GM21447 (cell line): ENCODE measurements at regions not wholly inside any gene's neighbourhood (a gene's known extent, or its start where the extent isn't known, plus 50 kb on each side); places are given as distances from the start of the nearest gene placed in this dataset.

Experiments
- ATAC-seq: cut with Tn5 transposase; IDR thresholded peaks from one replicate; pipeline ENCODE4 v1.9.1; 2021; ENCODE audit not compliant: unreplicated experiment

DNA sequence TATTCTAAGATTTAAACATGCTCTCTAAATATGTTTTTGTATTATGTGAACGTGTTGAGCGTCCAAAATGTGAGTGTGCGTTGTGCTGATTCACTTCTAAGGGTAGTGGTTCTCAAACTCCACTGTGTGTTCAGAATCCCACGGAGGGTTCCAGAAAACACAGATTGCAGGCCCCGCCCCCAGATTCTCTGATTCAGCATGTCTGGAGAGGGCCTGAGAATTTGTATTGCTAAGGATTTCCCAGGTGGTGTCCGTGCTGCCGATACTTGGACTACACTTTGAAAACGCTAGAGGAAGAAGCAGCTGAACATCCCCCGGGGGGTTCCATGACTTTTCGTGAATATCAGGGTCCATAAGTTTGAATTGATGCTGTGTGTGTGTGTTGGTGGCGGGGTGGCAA, 1043.2 kb upstream of the WWC1 start:
- ATAC-seq: no peak

DNA sequence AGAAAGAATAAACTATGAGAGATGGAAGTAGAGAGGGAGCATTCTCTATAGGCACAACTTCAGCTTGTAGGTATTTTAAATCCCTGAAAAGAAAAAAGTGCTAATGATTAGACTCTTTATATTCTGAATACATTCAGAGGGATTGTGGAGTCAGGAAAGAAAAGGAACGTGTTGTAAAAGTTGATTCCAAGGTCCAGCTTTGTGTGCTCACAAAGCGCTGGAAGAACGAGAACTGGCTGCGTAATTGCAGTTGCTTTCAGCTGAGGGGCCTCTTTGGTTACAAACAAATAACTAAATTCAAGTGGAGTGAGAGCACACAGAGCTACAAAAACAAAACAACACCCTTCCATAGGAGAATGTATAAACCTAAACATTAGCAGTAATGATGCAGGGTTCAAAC, 1040.4 kb upstream of the WWC1 start:
- no peak for ATAC-seq

DNA sequence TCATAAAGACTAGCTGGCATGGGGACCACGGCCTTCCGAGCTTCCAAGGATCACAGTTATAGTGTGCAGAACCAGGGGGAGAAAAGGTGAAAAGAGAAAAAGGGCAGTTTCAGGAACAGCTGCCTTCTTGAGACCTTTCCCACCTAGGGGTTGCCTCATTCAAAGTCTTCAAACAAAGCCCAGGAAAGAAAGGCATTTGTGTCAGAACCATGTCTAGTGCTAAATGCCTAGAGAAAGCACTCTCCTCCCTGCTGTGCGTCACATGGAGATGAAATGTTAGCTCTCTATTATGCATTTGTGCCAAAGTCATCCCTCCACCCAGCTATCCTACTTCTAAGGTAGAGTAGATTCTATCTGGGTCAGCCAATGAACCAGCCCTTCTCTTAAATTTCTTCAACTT, 1037.3 kb upstream of the WWC1 start:
- ATAC-seq: no peak

DNA sequence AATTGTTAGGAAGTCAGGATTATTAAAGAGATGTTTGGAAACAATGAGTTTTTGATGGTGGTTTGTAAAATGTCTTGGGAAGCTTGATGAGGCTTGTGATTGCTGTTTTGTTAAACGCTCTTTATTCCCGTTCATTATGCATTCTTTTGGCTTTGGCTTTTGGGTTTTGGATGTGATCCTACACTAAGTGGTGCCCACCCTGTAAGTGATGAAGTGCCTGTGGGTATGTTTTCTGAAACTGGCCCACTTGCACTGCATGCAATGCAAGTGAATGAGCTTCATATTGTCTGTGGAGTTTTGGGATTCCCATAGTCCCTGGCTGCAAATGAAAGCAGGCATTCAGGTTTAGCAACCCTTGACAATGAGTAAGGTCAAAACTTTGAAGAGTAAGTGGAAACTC, 1035.5 kb upstream of the WWC1 start:
- ATAC-seq: no peak

DNA sequence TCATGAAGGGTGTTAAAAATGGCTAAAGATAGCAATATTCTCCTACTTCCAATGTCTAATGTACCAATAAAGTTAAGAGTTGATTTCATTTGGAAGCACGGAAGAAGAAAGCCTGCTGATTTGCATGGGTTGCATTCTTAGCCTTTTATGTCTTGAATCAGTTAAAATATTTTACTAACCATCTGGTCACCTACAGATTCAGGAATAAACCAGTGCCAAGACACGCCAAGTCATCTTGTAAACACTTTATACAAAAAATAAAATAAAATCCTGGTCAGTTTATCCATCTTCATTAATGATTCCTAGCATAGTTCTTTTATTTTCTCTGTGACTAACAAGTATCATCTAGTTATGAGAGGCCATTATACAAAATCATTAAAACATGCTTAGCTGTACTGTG, 1031.6 kb upstream of the WWC1 start:
- ATAC-seq: no peak

DNA sequence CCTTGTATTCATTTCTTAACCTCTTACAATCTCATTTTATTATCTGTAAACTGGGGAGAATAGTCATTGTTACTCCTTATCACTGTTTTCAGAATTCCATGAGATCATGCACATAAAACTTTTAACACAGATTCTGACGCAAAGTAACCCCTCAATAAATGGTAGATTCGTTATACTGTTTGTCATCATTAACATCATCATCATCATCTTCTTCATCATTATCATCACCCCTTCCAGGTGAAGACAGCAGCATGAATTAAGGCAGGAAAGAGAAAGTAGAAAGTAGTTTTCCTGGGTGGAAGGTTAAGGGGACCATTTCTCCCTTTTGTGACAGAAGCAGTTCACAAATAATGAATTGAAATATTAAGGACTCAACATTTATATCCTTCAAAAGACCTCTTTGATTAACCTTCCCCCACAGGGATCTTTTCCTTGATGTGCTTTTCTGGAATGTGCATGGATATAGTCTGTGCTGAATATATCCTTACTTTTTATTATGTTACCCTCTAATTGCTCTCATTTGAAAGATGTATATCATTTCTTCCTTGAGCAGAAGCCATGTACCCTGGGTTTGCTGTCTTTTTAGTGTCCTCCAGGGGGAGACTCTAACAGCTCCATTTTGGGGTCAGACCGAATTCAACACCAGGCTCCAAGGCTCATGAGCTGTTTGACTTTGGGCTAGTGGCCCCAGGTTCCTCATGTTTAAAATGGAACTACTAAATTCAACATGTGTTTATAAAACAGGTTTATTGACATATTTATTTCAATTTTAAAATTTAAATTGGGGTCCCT, 1029.9 kb upstream of the WWC1 start:
- no peak for ATAC-seq

DNA sequence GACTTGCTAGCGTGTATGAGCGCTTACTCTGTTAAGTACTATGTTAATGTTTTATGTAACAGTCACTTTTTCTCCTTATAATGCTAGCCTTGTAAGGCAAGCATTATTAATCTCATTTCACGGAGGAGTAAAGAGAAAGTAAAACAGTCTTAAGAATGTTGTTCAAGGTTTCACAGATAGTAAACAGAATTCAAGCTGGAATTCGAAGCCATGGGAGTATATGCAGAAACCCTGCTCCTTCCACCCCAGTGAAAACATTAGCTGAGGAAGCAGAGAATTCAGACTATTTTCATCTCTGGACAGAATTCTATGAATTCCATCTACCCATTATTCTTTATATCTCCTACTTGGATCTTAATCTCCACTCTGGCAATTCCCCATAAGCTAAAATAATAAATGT, 1028.3 kb upstream of the WWC1 start:
- no peak for ATAC-seq

DNA sequence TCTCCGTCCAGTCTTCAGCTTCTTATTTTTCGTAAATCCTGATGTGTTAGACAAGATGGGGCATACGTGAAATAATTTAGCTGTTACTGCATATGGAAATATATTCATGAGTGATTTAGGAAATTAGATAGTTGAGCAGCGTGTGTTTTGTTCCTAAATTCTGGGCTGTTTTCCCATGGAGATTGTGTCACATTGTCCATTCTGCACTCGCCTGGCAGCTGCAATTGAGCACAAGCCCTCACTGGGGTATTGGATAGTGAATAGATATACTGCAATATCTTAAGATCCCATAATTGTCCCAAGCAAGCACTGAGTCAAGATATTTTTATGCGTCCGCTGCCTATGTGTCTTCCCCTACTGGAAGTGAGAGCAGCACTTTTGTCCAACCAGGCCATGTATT, 1027.1 kb upstream of the WWC1 start:
- no peak for ATAC-seq

DNA sequence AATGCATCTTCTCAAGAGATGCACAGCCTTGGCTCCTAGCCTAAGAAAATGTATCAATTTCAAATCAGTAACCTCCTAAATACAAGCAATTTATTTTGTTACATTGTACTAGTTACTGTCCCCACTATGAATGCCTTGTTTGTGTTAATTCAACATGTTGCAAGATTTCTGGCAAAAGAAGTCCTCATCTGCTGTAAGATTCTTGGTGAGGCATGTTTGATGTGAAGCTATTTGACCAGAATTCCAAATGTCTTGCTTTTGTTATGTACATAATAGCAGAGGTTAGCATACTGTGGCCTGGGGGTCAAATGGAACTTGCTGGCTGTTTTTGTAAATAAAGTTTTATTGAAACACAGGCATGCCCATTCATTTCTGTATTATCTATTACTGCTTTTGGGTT, 1023.1 kb upstream of the WWC1 start:
- no peak for ATAC-seq

DNA sequence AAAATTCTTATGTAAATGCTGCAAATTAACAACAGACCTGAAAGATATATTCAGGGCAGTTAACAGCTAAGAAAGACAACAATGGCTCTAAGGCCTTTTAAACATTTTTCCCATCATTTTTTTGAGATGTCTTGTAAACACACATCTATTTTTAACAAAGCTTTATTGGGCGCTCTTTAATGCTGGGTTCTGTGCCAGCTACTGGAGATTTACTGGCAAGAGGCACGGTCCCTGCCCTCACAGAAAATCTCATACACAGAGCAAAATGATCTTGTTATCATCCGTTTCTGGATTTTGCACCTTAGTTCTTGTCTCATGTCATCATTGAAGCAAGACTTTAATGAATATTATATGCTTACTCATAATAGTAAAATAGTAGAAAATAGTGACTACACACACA, 1022.3 kb upstream of the WWC1 start:
- no peak for ATAC-seq

DNA sequence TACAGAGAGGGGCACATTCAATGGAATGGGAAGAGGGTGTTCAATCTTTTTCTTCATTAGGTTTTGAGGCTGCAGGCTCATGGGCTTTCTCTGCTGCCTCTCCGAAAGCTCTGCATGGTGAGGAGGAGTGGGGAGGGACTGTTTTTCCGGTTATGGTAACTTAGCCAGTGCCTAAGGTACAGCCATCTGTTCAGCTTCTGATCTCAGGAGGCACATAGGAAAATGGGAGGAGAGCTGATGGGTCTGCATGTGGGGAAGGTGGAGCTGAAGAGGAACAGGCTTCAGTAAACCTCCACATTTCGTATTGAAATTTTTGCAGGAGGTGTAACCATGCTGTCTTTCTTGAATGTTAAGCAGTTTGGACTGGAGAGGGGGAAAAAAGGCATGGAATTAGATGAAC, 1020.4 kb upstream of the WWC1 start:
- ATAC-seq: no peak

DNA sequence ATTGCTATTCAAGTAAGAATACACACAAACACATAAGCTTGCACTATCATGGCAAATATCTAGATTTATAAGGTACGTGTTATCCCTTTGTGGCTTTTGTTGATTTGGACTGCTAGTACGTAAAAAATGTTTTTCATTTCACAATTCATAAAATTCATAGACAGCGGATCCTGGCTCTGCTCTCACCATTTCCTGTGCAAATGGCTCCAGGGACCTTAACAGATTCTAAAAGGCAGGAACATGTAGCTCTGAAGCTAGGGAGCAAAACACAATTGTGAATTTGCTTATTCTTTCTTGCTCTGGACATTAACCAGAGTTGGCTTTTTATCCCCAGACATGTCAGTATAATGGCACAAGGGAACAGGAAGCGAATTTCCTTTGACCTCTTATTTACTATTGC, 1019.9 kb upstream of the WWC1 start:
- ATAC-seq: no peak

DNA sequence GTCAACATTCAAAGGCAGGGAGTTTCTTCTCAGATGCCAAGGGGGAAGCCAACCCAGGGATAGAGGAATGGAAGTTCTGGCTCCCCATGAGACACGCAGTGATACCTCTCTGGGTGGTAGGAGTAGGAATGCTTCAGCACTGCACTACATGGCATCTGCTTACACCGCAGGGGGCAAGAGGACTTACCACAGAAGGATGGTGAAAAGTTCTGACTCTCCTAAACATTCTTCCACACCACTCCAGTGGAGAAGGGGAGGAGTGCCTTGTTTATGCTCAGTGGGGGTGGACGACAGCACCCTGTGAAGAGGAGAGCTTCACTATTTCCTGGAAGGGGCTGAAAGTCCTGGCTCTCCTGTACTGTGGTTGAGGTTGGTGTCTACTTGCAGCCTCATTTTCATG, 1011.3 kb upstream of the WWC1 start:
- ATAC-seq: no peak

DNA sequence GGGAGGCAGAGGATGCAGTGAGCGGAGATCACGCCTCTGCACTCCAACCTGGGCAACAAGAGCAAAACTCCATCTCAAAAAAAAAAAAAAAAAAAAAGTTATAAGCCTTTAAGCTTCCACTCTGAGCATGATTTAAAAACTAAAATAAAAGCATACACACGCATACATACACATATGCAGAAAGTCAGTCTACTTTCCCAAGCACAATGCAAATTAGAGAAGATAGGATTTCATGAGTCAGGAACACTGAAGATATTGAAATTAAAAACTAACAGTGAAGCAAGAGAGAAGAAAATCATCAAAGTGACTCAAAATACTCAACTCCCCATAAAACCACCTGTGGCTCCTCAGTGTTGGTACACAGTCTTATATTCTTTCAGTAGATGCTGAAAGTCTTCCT, 1009.5 kb upstream of the WWC1 start:
- no peak for ATAC-seq

DNA sequence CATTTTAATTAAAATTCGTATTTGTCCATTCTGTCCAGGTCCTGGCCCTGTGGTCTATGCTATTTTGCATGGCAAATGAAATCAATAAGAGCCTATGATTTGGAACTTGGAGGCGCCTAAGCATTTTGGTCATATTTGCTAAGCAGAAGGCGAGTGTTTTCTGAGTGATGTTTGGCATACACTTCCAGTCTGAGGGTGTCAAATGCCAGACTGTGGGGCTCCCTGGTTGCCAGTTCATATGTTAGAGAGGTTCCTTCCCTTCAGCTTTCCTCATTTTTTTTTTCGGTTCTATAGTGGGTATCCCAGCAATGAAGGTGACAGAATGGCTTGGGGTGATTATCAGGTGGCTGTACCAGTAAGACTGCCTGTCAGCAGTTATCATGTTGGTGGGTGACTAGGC, 1007.8 kb upstream of the WWC1 start:
- no peak for ATAC-seq

DNA sequence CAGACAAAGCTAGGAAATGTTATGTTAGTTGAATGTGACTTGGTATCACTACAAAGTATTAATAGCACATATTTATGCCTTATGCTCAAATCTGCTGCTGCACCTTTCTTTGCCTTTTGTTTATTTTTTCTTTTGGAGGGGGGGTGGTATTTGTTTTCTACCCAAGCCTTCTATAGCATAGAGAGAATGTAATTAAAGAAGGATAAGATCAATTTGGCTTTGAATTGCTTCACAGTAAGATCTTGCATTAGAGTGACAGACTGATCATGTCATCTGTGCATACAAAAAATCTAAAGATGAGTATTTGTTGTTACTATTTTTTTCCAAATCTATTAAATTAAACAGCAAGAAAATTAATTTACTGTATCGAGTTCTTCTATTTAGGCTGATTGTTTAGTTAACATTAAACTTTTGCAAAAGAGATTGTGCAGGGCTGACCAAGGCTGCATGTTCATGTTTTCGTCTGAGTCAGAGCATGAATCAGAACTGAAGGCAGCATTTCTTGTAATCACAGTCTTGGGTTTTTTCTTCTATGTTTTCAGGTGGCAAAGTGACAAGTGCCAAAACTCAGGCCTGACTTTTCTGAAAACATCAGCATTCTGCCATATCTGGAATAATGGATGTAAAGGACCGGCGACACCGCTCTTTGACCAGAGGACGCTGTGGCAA, 1007.1 kb upstream of the WWC1 start:
- no peak for ATAC-seq

DNA sequence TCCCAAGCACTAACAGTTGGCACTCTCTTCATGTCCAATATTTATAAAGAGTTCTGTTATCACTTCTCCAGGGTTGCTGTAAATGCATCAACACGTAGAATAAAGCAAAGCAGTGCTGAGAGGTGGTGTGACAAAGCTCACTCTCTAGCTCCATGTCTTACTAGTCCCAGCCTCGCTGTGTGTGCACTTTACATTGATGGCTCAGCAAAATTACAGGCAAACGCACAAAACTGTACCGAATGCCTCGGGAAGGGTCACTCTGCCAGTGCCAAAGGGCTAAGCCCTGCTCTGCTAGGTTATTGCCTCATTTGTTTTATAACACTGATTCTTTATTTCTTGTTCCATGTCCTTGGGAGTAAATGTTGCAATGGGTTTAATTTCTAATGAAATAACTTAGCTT, 1005.9 kb upstream of the WWC1 start:
- no peak for ATAC-seq

DNA sequence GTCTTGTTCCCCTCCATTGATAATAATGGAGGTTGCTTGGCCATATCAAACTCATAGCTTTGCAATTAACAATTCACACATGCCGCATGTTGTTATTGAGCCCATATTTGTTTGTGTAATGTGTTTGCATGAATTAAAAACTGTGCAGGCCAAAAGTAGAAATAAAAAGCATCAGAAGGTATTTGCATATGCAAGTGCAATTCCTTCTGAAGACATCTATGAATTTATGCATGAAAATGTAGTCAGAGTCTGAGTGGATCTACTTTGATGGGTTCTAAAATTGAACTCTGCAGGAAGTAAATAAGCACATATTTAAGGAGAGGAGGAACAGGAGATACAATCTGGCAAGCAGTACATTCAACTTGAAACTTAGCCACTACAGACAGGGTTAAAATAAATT, 1004.6 kb upstream of the WWC1 start:
- no peak for ATAC-seq

DNA sequence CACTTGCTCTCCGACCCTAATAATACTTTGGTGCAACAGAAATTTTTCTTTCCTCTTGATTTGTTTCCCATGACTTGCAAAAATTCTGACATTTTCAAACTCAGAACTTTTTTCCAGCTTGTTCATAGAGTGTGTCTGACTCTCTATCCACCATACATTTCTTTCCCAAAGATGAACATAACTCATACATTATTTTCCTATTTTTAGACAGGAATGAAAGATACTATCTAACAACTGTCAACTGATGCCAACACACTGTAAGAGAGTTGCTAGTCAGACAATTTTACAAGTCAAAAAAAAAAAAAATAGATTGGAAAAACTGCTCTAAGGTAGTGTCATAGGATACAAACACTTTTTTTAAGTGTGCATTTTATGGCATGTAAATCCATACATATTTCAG, 1001.0 kb upstream of the WWC1 start:
- ATAC-seq: no peak

DNA sequence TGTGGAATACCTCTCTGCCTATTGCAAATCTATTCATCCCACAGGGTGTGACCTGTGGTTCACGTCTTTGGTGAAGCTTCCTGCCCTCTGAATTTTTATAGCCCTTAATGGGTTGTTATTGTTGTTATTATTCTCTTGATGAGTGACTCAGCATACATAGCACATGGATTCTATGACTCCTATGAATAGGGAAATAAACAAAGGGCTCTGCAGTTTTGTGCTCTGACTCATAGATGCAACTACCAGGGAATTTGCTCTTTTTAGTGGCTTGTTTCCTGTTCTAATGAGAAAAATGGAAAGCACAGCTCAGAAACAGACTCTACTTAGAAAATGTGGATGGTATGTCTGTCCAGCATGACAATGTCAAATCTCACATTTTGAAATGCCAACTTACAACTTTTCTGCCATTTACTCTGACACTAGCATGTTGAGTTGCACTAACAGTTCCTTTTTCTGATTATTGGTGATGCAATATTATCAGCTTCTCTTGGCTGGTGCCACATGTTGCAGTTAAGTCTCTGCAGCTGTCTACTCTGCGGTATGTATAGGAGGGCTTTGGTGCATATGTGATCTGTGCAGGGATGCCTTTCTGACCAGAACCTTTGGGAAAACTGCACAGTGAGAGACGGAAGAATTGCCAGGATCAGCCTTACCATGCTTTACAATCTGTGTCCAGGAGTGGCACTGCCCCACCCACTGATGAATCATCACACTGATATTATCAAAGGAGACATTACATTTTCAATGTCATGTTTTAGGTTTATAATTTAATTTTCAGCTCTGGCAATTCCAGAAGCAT, 996.4 kb upstream of the WWC1 start:
- ATAC-seq: no peak

DNA sequence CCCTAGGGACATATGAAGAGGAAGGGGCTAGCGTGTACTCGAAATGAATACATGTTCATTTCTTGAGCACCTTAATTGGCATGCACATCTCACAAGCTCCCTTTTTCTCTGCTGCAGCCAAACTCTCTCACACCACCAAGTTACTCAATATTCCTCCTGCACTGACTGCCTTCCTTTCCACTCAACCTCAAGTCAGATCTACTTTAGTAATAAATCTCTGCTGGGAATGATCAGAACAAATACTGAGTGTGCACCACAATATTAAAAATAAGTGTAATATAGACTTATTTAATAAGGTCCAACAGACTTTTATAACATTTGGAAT, 995.8 kb upstream of the WWC1 start:
- ATAC-seq: no peak

DNA sequence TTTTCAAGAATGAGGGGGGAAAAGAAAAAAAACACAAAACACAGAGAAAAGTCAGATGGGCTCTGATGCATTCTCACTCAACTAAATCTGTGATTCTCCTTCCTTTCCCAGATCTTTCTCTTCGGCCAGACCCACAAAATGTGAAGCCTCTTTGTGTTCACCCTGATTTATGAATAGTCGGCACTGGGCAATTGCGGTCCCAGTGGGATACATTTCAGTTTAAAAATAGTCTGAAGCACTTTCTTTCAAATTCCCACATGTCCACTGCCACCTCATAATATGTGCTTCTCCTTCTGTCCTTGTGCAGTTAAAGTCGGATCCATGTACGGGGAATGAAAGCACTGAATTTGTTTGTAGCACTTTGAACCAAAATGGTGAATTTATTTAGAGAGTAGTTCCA, 995.4 kb upstream of the WWC1 start:
- ATAC-seq: no peak
